ENCODE measurements at regions not wholly inside any gene's neighbourhood (a gene's known extent, or its start where the extent isn't known, plus 50 kb on each side); places are given as distances from the start of the nearest gene placed in this dataset.

GRCh38 chr12:77745624-77746023 is 85.1 kb upstream of the NAV3 start:
- DNase-seq (ENCODE audit: low read depth, low spot score), result no peak
- in situ Hi-C loops (cut with HindIII; ENCODE audit: low sequenced_read_pairs), result loop anchor here (25.0 kb wide), 1 partner anchor 192 kb away; no protein-coding TSS in a partner anchor
- no peak for TF ChIP-seq CTCF (IDR thresholded peaks at IDR 0.05; ENCODE audit: low read depth, low read length)
- H3K4me3 ChIP-seq (ENCODE audit: low read depth, low read length), result no peak overlapping the region

GRCh38 chr12:77742631-77743030 is 88.1 kb upstream of the NAV3 start:
- in situ Hi-C loops (cut with HindIII; ENCODE audit: low sequenced_read_pairs), result loop anchor here (25.0 kb wide), 1 partner anchor 195 kb away; no protein-coding TSS in a partner anchor
- no peak overlapping the region for H3K4me3 ChIP-seq (ENCODE audit: low read depth, low read length)

GRCh38 chr12:77741974-77742517 is 88.6 kb upstream of the NAV3 start:
- in situ Hi-C loops (cut with HindIII; ENCODE audit: low sequenced_read_pairs), result loop anchor here (25.0 kb wide), 1 partner anchor 195 kb away; no protein-coding TSS in a partner anchor
- no peak for TF ChIP-seq CTCF (IDR thresholded peaks at IDR 0.05; ENCODE audit: low read depth, low read length)
- no peak for DNase-seq (ENCODE audit: low read depth, low spot score)

More at GRCh38 chr12:77742631-77743030, 88.1 kb upstream of the NAV3 start:
- TF ChIP-seq CTCF (IDR thresholded peaks at IDR 0.05; ENCODE audit: low read depth, low read length), result no peak
- DNase-seq (ENCODE audit: low read depth, low spot score), result no peak

GRCh38 chr12:77736219-77736965 is 94.3 kb upstream of the NAV3 start:
- no peak for TF ChIP-seq CTCF (IDR thresholded peaks at IDR 0.05; ENCODE audit: low read depth, low read length)
- in situ Hi-C loops (cut with HindIII; ENCODE audit: low sequenced_read_pairs), result loop anchor here (25.0 kb wide), 1 partner anchor 201 kb away; no protein-coding TSS in a partner anchor
- DNase-seq (ENCODE audit: low read depth, low spot score), result no peak
- H3K4me3 ChIP-seq (ENCODE audit: low read depth, low read length), result no peak overlapping the region

More at GRCh38 chr12:77741974-77742517, 88.6 kb upstream of the NAV3 start:
- no peak overlapping the region for H3K4me3 ChIP-seq (ENCODE audit: low read depth, low read length)

GRCh38 chr12:77734214-77734883 is 96.3 kb upstream of the NAV3 start:
- no peak overlapping the region for H3K4me3 ChIP-seq (ENCODE audit: low read depth, low read length)
- in situ Hi-C loops (cut with HindIII; ENCODE audit: low sequenced_read_pairs), result loop anchor here (25.0 kb wide), 1 partner anchor 203 kb away; no protein-coding TSS in a partner anchor
- no peak for TF ChIP-seq CTCF (IDR thresholded peaks at IDR 0.05; ENCODE audit: low read depth, low read length)
- DNase-seq (ENCODE audit: low read depth, low spot score), result peak; percentile 65

GRCh38 chr12:77728018-77728417 is 102.7 kb upstream of the NAV3 start:
- no peak overlapping the region for H3K4me3 ChIP-seq (ENCODE audit: low read depth, low read length)
- DNase-seq (ENCODE audit: low read depth, low spot score), result no peak
- in situ Hi-C loops (cut with HindIII; ENCODE audit: low sequenced_read_pairs), result loop anchor here (25.0 kb wide), 1 partner anchor 209 kb away; no protein-coding TSS in a partner anchor
- TF ChIP-seq CTCF (IDR thresholded peaks at IDR 0.05; ENCODE audit: low read depth, low read length), result no peak

Data from astrocyte of the spinal cord (primary cell).